SIG-M5 treated with dmso at 0.1 percent for 504 hours (cell line): ENCODE measurements at regions not wholly inside any gene's neighbourhood (a gene's known extent, or its start where the extent isn't known, plus 50 kb on each side); places are given as distances from the start of the nearest gene placed in this dataset.
"Not testable (repeated sequence)": the region's sequence is repeated elsewhere in the genome, so short reads cannot be mapped to it uniquely, and the experiment has no call there.

Experiments
- DNase-seq: peaks from one replicate; lab custom pipeline; 2025; ENCODE audit not compliant: unreplicated experiment; lab: John Stamatoyannopoulos, UW

DNA sequence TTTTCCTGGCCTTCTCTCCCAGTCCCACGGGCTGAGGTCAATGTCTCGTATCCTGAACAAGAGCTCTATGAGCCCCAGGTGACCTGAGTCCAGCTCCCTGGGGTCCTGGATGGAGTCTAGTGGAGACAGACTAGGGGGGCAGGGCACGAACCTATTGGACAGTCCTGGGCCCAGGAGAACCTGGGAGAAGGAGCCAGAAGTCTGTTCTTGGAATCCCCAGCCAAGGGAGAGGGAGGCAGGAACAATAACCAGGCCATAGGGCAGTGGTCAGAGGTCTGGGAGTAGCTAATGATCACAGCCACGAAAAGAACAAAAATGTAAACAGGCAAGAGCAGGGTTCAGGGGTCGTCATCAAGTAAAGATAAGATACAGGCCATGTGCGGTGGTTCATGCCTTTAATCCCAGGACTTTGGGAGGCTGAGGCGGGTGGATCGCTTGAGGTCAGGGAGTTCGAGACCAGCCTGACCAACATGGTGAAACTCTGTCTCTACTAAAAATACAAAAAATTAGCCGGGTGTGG is 60.8 kb downstream of the COPRS start:
- DNase-seq = no peak

DNA sequence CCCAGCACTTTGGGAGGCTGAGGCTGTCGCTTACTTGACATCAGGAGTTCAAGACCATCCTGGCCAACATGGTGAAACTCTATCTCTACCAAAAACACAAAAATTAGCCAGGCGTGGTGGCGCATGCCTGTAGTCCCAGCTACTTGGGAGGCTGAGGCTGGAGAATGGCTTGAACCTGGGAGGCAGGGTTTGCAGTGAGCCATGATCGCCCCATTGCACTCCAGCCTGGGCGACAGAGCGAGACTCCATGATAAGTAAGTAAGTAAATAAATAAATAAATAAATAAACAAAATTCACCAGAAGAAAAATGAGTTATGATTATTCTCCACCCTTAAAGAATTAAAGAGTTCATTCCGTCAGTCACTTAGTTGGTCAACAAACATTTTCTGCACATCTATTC is 63.1 kb downstream of the COPRS start:
- not testable (repeated sequence) for DNase-seq

DNA sequence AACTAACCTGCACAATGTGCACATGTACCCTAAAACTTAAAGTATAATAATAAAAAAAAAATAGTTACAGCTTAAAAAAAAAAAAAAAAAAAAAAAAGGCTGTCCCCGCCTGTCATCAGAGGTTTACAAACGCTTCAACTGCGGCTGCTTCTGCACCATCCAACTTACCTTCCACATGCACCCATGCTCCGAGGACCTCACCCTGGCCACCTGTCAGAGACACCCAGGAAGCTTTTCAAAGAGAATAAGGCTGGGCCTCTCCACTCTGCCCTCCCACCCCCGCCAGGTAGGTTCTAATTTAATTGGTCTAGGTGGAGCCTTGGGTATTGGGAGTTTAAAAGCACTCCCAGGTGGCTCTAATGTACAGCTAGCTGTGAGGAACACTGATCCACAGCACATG is 64.9 kb downstream of the COPRS start:
- DNase-seq = no peak

DNA sequence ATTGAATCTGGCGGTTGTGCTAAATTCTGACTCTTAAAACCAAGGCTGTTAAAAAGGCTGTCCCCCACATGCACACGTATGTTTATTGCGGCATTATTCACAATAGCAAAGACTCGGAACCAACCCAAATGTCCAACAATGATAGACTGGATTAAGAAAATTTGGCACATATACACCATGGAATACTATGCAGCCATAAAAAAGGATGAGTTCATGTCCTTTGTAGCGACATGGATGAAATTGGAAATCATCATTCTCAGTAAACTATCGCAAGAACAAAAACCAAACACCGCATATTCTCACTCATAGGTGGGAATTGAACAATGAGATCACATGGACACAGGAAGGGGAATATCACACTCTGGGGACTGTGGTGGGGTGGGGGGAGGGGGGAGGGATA is 65.4 kb downstream of the COPRS start:
- not testable (repeated sequence) for DNase-seq

GRCh38 chr17:31792007-31792585 is 66.9 kb downstream of the COPRS start:
- no peak for DNase-seq

DNA sequence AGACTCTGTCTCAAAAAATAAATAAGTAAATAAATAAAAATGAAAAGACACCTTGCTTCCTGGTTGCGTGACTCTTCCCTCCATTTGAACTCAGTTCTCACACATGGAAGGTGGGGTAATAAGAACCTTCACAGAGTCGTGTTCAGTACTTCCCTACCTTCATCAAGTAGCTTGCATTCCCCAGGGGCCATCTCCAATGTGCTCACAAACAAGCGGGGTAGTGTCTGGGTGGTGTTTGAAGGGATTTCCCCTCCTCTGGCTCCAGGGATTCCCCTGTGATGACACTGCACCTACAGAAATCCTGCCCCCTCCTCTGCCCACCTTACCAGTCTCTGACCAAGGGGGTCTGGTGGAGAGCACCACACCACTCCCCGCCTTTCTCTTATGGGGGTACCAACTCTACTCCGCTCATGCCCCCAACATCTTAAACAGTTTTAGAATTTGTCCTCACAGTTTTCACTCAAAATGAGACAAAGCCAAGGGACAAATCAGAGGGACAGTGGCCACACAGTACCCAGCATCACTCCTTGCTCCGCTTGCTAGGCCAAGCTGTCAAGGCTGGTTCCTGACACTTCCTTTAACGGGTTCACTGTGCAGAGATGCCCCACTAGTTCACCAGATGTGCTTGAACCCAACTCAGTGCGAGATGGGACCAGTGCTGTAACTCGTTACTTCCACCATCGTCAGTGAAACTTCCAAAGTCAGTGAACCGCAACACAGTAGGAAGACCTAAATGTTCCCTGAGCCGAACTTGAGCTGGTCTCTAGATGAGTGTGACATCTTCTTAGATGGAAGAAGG is 69.1 kb downstream of the COPRS start:
- DNase-seq = no peak

GRCh38 chr17:31788956-31789355 is 70.1 kb downstream of the COPRS start:
- no peak for DNase-seq

- no peak for DNase-seq
Observed at GRCh38 chr17:31788571-31788946, 70.5 kb downstream of the COPRS start.

DNA sequence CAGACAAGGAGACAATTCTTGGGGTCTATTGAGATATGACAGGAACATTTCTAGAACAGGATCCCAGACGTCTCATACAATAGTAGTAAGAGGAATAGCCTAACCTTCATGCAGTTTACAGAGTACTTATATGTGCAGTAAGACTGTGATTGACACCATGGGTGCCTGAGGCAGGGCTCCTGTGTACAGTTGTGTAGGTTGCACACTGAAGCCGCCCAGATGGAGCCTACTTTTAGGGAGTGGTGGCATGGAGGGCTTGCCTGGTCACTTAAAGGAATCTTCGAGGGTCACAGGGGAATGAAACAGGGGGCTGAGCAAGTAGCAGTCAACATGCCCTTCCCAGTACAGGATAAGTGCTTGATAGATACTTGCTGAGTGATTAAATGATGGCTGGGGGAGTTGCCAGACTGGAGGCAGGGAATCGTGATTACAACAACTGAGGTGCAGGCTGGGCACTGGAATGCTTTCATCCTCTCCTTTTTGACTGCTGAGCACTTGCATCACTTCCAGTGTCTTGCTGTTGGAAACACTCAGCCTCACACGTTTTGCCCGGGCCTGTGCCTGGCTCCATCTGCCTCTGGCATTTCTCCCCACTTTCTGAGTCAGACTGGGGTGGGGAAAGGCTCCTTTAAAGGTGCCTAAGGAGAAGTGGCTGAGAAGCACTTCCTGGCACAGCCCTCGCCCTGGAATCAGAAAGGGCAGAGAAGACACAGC is 71.0 kb downstream of the COPRS start:
- DNase-seq = no peak

DNA sequence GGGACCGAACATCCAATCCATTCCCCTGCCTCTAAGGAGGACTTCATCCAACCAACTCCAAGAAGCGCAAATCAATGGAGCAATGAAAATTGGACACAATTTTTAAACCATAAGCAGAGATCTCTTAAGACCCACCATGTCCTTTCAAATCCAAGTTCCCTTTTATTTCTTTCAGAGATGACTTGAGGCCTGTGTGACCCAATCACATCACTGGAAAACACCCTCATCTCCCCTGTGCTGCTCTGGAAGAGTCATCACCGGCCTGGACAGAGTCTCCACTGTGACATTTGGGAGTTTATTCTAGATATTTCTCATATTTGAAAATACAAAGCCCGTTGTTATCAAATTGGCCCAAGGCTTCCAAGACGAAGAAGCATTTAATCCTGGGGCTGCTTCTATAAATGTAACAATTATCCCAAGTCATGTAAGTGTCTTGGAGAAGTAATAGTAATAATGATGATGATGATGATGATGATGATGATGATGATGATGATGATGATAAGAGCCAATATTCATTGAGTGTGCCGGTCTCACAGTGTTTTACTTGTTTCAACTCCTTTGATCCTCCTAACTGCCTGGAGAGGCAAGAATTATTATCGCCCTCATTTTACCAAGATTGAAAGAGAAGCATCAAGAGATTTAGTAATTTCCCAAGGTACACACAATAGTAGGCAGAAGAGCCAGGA is 72.1 kb downstream of the COPRS start:
- DNase-seq = no peak

GRCh38 chr17:31780483-31780882 is 78.6 kb downstream of the COPRS start:
- no peak for DNase-seq

DNA sequence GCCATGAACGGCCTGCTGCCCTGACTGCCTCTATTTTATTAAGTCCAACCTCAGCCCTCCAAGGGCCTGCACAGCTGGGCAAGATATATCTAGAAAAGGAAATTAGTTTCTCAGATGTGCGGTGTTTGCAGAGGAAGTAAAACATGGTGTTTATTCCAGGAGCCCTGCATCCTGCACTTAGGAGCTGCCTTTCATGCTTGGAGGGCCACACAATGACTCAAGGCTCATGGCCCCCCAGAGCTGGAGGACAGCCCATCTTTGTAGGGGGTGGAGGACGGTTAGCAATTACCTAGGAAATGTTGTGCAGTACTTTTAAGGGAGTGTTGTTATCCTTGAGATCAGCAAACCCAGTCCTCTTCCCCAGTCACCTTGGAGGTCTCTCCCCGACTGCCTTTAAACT is 80.5 kb downstream of the COPRS start:
- DNase-seq = no peak

GRCh38 chr17:31771328-31771727 is 87.7 kb downstream of the COPRS start:
- DNase-seq = not testable (repeated sequence)

- DNase-seq = not testable (repeated sequence)
Observed at GRCh38 chr17:31770501-31770900, 88.5 kb downstream of the COPRS start.

- DNase-seq = not testable (repeated sequence)
Observed at GRCh38 chr17:31761836-31762510, 97.1 kb downstream of the COPRS start.

DNA sequence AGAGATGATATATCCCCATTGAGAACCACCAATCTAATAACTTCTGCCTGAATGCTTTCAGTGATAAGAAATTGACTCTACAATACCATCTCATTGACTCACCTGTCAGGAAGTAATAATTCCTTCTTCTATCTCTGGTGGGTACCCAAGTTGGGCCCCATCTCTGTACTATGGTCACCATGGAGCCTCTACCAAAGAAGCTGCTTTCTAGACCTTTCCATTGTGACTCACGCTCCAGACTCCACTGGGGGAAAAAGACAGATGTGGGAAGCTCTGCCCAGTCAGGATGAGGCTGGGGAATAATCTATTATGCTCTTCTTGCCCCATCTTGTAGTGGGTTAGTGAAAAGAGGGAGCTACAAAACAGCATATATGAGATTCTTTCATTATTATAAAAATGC is 100.4 kb downstream of the COPRS start:
- DNase-seq = no peak

DNA sequence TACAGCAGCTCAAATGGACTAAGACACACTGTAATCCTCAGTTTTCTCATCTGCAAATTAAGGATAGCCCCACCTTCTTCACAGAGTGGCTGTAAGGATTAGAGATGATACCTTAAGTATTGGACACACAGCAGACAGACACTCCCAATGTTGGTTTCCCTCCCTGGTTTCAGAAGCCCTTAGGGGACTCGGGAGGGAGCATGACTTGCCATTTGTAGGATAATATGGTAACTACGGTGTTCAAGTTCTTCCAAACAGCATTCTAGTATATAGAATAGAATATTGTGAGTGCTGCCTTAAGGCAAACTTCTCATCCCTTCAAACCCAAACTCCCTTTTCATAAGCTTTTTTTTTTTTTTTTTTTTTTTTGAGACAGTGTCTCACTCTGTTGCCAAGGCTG is 101.9 kb downstream of the COPRS start:
- no peak for DNase-seq

DNA sequence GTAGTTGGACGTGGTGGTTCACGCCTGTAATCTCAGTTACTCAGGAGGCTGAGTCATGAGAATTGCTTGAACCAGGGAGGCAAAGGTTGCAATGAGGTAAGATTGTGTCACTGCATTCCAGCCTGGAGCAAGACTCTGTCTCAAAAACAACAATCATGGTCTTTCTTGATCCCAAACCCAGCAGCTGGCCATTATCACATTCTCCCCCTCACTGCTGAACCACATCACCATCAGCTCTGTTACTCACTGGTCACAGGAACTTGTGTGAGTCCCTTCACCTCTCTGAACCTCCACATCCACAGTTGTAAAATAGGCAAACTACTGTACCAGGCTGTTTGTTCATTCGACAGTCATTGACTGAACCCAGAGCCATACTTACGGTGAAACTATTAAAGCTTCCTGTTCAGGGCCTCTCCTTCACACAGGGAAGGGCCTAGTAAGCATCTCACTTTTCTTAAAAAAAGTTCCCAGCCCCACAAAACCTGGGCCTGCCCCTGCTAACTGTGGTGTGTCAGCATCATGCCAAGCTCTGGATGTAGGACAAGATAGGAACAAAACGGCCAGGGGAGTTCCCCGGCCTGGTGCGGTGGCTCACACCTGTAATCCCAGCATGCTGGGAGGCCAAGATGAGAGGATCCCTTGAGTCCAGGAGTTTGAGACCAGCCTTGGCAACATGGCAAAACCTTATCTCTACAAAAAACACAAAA is 104.7 kb downstream of the COPRS start:
- DNase-seq = no peak

DNA sequence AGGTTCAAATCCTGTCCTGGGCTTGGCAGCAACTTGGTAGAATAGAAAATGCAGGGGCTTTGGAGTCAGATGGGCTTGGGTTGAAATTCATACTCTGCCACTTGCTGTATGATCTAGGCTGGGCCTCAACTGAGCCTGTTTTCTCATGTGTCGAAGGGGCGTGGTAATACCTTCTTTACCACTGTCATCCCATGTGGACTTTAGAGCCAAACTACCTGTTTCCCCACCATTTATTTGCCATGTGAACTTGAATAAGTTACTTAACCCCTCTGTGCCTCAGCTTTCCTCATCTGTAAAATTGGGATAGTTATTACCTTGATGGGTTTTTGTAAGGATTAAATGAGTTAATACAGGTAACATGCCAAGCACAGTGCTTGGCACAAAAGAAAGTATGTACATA is 106.0 kb downstream of the COPRS start:
- no peak for DNase-seq

DNA sequence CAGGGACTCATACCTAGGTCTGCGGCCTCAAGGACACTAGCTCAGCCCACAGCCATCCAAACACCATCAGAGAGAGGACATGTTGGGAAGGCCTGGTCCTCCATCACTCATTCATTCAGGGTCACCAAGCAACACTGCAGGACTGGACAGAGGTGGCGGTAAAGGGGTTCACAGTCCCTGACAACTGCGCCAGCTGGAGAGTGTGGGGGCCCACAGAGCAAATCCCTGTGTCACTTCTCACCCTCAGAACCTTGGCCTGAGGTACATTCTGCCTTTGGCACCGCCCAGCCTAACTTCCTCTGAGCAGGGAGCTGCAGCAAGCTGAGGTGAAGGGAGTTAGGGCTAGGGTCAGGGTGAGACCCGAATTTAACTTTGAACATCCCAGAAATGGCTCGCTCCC is 106.5 kb downstream of the COPRS start:
- DNase-seq = no peak
